Medulla oblongata (tissue), 1 donor: ENCODE measurements at regions not wholly inside any gene's neighbourhood (a gene's known extent, or its start where the extent isn't known, plus 50 kb on each side); places are given as distances from the start of the nearest gene placed in this dataset.
"Not testable (repeated sequence)": the region's sequence is repeated elsewhere in the genome, so short reads cannot be mapped to it uniquely, and the experiment has no call there.

Source experiments
- DNase-seq: peaks from one replicate; pipeline ENCODE4 v3.0.0-alpha.2; 2015; ENCODE audit errors: extremely low spot score

DNA sequence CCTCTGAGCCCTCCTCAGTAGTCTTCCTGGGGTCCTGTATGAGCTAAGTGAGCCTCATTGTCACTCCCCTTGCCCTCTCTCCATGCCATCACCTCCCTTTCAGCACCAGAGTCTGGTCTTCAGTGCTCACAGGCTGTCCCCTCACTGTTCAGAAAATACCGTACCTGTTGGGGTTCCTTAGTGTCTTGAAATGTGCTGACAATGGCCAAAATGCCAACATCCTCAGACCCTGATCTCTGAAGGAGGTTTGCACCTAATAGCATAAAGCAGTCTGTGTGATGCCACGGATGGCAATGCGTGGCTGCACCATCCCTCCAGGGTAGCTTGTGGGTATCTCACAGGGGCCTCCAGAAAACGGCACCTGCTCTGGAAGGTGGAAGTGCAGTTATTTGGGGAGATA is 301.0 kb upstream of the TLE3 start:
- no peak for DNase-seq

DNA sequence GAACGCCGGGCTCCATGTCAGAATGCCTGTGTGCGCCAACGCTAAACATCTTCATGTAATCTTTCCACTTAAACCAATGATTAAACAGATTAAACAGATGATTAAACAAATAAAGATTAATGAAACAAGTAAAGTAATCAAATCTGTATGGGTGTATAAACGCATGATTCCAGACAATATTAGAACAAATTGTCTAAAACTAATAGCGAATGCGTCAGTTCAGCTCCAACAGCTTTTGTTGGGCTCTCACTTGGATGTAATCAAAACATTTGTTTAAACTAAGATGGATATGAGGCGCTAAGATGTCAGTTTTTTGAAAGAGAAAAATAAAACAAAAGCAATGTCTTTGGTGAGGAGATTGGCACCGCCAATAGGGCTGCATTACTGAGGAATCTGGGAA is 299.1 kb upstream of the TLE3 start:
- DNase-seq = no peak

DNA sequence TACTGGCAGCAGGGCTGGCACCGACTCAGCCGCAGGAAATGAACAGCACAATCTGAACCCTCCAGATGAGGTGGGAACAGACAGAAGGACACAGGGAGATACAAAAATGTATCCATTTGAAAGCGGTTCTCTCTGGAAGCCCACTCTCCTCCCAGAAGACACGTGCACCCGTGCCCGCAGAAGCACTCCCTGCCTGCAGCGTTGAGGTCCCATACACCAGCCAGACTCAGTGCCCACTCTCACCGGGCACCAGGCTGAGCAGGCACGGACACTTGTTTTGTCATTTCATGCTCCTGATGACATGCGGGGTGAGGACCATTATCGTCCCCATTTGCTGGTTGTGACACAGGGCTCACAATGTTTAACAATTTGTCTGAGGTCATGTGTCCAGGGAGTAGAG is 297.4 kb upstream of the TLE3 start:
- no peak for DNase-seq

DNA sequence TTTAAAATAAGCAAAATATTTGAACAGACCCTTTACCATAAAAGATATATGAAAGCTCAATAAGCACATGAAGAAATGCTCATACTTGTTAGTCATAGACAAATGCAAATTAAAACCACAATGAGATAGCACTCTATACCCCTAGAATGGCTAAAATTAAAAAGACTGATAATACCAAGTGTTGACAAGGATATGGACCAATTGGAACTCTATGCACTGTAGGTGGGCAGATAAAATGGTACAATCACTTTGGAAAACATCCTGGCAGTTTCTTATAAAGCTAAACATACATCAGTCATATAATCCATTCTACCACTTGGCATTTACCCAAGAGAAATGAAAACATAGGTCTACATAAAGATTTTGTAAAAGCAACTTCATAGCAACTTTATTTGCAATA is 293.0 kb upstream of the TLE3 start:
- no peak for DNase-seq

DNA sequence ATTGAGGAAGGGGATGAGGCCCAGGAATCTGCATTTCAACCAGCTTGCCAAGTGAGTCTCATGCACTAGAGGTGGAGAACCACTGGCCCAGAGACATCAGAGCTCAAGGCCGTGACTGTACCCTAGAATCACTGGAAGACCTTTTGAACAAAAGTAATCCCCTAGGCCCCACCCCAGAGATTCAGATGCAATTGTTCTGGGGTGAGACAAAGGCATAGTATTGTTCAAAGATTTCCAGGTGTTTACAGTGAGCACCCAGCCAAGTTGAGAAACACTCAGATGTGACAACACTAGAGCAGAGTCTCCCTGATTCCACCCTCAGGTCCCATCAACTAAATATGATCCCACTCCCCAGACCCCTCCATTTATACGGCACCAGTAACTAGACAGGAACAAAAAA is 290.3 kb upstream of the TLE3 start:
- DNase-seq = no peak

DNA sequence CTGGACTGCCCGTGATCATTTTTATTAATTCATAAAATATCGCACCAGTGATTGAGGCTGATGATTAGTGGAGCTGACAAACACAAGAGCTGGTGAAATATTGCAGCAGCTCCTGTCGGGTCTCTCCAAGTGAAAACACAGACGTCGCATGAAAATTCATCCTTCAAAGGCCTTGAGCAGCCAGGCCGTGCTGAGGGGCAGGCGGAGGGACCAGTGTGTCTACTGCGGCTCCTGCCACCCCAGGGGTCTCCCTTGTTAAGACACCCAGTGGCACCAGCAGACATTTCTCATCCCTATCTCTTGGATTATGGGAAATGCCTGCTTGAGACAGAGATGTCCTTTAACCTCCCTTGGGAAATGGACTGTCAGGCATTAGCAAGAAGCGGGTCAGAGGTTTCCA is 289.4 kb upstream of the TLE3 start:
- no peak for DNase-seq

DNA sequence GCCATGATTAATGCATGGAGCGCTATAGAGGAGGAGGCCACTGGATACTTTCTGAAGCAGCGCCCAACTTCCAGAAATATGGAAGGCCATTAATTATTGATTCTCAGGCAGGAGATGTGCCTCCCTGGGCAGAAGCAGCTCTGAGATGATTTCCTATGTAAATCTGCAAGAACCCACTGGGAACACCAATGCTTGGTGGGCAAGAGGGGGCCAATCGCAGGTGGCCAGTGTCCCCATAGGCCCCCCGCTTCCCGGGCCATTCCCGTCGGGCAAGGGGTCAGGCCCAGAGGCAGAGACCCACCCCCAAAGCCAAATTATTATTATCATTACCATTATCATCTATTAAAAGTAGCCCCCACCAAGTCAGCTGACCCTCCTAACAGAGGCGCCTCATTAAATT is 288.0 kb upstream of the TLE3 start:
- no peak for DNase-seq

DNA sequence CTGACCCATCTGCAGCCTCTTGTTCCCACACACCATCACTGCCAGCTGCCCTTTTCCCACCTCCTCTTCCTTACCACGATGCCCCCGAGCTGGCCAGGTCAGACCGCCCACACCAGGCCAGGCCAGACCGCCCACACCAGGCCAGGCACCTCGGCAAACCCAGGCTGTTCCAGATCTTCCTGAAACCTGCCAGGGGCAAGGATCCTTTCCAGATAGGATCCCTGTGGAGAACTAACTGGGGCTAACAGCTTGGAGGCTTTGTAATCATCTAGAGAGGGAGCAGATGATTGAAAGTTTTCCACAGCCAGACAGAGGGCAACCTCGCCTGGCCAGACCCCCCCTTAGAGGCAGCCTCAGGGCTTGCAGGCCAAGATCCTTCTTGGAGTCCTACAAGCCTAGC is 287.3 kb upstream of the TLE3 start:
- no peak for DNase-seq

DNA sequence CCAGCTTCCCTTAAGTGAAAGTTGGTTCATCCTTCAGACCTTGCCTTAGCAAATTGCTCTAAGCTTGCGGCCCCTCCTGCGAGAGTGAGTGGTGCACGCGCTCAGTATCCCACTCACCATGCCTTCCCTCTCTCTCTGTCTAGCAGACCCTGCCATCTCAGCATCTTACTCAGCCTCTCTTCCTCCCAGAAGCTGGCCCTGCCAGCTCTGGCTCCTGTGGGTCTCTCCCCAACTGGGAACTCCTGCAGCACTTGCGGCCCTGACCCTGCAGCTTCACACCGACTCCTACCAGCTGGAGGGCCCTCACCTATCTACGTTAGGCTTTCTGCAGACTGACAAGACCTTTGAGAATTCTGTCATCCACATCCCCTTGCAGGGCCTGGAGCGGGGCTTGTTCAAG is 286.1 kb upstream of the TLE3 start:
- DNase-seq = no peak

DNA sequence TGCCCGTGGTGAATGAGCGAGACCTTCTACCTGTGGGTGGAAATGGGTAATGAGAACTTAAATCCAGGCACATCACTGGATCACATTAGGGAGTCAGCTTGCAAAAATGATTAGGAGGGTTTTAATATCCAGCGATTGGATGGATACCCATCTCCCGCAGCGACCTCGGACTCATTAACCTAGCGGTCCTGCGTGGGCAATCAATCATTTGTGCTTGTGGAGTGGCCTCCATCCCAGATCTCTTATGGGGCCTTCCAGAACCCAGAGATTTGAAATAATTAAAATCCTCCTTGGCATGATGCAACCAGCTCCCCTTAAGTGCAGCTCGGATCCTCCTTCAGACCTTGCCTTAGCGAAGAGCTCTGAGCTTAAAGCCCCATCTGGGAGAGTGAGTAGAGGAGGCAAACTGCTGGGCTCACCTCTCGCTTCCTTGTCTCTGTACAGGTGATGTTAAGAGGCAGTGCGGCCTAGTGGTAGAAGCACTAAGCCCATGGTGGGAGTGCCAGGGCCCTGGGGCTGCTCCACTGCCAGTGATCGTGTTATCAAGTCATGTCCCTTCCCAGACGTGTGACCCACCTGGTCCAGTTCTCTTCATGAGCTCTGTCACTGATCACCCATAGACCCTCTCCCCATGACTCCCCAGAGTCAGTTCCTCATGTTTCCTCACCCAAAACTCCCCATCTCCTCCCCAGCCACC is 285.2 kb upstream of the TLE3 start:
- DNase-seq = no peak

DNA sequence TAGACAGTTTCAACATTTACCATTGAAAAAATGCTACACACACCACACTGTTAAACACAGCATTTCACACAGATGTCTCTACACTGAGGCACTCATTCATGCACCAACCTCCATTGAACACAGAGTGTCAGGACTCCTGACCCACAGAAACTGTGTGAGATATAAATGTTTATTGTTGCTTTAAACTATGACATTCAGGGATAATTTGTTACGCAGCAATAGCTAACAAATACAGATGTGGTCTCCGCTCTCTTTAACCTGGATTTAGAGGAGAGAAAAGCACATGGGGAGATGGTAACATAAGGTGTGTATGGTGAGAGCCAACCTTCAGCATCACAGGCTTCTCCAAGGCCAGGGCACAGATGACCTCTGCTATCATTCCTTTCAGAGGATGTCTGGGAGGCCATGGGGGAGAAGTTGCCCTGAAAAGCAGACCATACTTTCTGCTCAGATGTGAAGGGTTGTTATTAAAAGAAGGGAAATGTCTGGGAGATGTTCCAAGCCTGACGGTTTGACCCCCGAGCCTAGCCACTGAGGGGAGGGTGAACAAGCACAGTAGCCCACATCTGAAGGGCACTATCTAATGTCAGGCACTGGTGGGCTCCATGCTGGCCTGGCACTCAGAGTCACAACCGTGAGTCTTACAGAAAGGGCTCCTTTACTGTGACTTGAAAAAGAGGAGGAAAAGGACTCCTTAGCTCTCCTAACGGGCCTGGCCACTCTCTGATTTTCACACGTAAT is 284.5 kb upstream of the TLE3 start:
- no peak for DNase-seq

DNA sequence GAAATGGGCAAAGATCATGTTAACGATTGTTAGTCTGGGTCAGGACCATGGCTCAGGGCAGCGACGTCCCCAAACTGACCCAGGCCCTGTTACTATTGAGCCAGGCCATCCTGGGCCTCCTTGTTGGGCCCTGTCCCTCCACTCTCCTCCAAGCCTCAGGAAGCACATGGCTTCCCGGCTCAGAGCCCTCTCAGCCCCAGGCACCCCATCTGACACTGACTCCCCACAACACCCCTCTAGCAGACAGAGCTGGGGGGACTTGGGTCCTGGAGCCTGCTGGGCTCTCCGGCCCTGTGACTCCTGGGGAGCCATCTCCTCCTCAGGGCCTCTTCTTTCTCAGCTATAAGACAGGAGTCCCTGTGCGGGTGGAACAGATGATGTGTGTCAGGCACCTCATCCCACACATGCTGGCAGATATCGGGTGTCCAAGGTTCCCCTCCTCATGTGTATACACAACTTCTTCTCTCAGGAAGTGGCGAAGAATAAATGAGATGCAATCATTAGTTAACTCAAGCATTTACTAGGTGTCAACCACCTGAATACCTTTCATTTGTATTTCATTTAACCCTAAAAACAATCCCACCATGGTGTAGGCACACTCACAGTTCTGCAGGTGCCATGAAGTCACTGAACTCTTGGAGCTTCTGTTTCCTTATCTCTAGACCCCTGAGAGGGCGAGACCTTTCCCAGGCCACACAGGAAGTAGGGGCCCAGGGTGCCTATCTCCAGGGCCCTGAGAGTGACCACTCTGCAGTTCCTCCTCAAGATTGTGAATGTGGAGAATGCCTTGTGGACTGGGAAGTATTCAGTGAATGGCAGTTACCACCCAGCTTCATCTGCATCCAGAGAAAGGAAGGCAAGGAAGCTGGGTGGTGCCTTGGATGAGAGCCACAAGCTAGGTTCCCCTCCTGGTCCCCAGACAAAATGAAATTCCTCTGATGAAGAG is 282.5 kb upstream of the TLE3 start:
- DNase-seq = no peak

DNA sequence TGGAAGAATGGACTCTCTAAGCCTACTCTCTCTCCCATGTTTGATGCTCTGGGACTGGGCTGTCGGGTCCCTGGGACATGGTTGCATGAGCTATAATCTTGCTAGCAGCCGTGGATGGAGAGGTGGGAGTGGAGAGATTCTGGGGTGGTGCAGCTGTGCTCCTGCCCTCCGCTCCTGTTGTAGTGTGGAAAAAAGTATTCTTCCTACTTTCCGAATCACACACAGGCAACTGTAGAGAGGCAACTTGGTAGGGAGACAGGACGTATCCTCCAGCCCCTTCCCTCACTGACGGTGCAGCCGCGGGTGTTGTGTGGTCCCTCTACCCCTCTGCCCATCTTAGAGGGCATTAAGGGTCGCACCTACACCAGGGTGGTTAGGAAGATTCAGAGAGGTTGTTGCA is 281.4 kb upstream of the TLE3 start:
- DNase-seq = no peak

DNA sequence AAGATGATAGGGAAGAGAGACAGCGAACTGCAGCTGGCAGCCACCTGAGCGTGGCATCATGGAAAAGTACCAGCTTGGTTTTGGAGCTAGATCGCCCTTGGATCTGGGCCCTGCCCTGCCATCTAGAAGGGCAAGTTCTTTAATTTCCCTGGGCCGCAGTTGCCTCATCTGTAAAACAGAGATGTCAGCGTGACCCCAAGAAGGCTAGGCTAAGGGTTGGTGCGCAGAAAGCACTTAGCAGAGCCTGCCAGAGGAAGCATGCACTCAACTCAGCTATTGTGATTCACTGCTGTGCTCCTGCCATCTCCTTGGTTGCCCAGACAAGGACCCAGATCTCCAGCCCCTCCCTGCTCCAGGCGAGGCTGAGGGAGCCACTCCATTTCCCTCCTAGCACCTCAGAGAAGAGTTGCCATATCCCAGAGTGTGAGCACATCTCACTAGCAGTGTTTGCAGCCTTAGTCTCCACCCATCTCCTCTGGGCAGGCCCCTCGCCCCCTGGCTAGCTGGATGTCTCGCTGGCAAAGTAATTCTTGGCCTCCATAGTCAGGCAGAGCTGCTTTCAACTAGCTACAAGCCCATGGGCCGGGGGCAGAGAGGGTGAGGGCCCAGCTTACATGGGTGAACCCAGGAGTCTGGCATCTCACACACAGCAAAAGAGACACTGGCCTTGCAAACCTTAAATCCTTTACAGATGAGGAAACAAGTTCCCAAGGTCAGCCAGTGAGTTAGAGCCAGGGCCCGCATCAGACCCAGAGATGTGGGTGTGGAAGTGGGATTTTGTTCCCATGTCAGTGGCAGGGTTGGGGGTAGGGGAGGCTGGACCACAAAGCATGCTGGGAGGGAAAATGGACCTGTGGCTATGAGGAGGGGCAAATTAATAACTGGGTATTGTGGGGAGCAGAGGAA is 280.7 kb upstream of the TLE3 start:
- no peak for DNase-seq

DNA sequence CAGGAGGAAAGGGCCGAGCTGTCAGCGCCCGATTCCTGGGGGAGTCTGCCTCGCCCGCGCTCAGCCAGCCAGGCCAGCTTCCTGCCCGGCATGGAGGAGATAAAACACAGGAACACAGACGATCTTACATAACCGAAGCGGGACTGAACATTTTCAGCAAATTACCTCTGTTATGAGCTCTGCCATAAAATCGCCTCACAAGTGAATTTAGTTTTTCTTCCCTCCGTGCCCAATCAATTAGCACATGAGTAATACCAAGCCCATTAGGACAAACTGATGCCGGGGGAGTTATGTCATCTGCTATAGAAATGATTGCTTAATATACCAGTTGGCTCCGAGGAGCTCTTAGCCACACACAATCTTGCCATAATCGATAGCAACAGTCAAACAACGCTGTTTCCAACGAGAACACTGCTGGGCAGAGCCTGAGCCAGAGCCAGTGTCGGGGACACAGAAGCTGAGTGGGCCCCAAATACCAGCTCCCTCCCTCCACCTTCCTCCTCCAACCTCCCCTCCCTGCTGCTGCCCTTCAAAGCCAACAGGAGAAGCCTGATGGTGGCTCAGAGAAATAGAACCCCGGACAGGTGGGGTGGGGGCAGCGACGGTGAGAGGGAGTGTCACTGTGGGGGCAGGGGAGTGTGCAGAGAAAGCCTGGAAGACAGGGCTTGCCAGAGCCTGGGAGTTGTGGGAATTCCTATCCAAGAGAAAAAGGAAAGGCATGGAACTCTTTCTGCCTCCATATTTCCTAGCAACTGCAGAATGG is 279.4 kb upstream of the TLE3 start:
- peak; percentile 7 for DNase-seq

DNA sequence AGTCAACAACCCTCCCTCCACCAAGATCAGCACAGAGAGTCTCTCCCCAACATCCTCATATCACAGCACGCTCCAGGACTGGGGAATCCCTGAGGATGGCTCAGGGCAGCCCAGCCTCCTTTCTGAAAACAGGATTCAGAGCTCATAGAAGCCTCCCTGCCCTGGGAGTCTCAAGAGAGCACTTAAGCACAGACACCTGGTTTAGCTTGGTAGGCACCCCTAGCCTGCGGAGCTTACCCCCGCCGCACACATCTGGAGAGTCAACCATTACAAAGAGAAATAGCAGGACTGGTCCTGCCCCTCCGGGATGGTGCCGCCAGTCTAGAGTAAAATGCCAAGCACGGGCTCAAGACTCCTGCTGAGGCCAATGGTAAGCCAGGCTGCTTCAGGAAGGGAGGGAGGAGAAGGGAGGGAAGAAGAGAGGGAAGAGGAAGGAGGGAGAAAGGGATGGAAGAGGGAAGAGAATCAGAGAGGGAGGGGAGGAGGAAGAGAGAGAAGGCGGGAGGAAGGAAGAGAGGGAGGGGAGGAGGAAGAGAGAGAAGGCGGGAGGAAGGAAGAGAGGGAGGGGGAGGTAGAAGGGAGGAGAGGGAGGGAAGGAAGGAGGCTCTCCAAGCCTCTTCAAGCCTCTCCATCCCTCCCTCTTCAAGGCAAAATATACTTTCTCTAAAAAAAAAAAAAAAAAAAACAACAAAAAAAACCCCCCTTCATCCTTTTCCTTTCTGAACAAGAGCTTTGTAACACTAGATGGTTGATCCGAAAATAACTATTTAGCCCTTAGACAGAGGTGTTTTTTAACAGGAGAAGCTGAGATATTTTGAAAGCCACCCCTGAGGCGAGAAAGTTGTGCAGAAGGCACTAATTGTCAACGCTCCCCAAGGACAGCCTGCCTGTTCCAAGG is 278.6 kb upstream of the TLE3 start:
- DNase-seq = no peak

DNA sequence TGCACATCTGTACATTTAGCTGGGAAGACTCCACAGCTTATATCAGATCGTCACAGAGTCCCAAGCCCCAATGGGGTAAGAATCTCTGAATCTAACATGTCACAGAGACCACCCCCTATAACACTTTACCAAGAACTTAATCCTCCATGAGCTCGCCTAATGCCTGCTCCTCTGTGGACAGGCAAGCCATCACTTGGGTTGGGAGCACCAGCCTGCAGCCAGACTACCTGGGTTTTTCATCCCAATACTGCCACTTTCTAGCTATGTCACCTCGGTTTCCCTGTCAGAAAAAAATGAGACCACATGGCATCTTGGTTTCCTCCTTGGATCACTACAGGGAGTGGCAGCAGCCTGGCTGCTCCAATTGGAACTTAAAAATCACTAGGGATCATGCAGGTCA is 277.9 kb upstream of the TLE3 start:
- no peak for DNase-seq

DNA sequence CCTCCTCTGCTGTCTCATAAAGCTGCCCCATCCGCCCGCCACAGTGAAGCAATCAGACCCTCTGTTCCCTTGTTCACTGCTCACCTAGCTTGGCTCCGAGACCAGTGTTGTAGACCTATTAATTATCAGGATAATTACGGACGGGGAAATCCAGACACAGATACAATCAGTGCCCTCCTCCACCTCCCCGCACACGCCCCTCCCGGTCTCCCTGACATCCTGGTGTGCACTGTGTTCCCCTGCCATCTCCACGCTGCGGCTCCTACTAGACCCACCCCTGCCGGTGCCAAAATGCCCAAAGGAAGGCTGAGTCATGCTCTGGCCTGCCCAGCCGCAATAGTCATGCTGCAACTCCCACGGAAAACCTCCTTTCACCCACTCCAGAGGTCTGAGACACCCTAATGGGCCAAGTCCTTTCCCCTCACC is 277.3 kb upstream of the TLE3 start:
- DNase-seq = no peak

DNA sequence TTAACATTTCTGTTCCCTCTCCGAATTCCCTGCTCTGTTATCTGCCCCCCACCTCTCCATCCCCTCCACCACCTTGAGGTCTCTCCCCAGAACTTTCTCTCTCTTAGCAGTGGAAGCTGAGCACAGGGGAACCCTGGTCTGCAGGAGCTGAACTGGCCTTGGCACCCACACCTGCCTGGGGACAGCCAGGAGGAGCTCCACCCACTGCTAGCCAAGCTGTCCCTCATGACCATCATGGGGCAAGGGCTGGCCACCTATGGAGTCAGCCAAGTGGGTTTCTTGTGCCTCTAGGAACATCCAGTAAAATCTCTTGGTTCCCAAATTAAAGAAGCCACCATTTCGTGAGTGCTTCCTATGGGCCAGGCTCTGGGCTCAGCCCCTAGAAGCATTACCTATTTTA is 276.4 kb upstream of the TLE3 start:
- no peak for DNase-seq

DNA sequence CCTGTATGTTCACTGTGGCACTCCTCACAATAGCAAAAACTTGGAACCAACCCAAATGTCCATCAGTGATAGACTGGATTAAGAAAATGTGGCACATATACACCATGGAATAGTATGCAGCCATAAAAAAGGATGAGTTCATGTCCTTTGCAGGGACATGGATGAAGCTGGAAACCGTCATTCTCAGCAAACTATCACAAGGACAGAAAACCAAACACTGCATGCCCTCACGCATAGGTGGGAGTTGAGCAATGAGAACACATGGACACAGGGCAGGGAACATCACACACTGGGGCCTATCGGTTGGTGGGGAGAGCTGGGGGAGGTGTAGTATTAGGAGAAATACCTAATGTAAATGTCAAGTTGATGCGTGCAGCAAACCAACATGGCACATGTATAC is 275.7 kb upstream of the TLE3 start:
- DNase-seq = not testable (repeated sequence)
